Germinal center (tissue), 1 donor: ENCODE measurements at regions not wholly inside any gene's neighbourhood (a gene's known extent, or its start where the extent isn't known, plus 50 kb on each side); places are given as distances from the start of the nearest gene placed in this dataset.

ENCODE experiments used
- DNase-seq: peaks from one replicate; pipeline ENCODE4 v3.0.0; 2012; ENCODE audit warnings: mixed read lengths, low spot score

- DNase-seq: no peak
Measured at GRCh38 chr3:111476701-111477100, 65.3 kb upstream of the CD96 start.

- DNase-seq: no peak
Measured at GRCh38 chr3:111480091-111480490, 61.9 kb upstream of the CD96 start.

- DNase-seq: no peak
Measured at GRCh38 chr3:111481551-111481950, 60.4 kb upstream of the CD96 start.

GRCh38 chr3:111482574-111482973 lies 59.4 kb upstream of the CD96 start:
- no peak for DNase-seq

- no peak for DNase-seq
Measured at GRCh38 chr3:111485086-111485485, 56.9 kb upstream of the CD96 start.
